ENCODE measurements at regions not wholly inside any gene's neighbourhood (a gene's known extent, or its start where the extent isn't known, plus 50 kb on each side); places are given as distances from the start of the nearest gene placed in this dataset.

DNA sequence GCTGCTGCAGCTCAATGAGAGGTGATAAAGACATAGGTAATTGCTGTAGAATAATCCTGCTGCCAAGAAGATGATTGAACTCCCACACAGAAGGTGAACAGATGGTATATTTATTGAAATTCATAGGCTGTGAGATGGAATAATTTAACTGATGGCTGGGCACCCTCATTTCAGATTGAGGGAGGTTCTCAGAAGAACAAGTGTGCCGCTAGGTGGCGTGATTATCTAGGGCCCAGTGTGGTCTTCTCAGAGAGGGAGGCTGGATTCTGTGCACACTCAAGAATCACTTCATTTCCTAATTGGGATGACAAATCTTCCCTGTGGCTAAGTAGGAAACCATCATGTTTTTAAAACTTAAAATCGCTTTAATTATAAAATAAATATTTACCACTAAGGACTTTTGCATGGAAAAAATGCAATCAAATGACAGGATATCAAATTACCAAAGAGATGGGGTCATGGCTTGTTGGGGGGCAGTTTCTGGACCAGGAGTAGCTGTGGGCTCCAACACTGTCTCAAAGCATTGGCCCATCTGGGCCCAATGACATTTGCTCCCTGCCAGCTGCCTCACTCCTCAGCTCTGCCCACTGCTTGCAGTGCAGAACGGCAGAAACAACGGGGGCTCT, 132.3 kb downstream of the SNAPC1 start:
- peak; percentile 73 for DNase-seq

DNA sequence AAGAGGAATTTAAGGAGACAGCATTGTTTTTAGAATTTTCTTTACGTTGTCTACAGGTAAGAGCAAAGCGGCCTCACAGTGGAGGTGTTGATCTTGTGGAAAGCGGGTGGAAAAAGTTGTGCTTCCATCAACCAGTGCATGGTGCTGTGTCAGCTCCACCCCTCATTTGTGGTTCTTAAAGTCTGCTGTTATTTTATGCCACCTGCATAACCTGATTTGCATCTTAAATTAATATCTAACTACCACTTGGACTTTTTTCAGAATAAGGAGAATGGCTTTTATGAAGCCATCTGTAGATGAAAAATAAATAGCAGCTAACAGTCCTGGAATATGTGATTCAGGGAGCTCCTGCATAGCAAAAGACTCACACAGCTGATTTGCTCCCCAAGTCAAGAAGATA, 135.1 kb downstream of the SNAPC1 start:
- no peak for DNase-seq

DNA sequence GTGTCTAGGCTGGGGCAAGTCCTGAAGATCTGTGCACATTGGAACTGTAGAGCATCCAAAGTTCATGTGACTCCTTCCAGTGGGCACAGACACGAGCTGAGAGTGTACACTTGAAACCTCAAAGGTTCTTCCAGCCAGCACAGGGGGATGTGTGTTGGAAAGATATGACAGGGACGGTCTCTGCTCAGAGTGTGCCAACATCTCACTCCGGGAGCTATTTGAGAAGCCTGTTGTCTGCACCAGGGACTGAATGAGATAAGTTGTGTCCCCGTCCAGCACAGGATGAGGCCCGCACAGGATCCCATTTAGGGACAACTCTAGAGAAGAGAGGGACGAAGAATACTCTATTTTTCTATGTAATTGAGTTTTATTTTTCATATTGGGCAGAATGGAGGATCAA, 136.3 kb downstream of the SNAPC1 start:
- DNase-seq, result no peak

DNA sequence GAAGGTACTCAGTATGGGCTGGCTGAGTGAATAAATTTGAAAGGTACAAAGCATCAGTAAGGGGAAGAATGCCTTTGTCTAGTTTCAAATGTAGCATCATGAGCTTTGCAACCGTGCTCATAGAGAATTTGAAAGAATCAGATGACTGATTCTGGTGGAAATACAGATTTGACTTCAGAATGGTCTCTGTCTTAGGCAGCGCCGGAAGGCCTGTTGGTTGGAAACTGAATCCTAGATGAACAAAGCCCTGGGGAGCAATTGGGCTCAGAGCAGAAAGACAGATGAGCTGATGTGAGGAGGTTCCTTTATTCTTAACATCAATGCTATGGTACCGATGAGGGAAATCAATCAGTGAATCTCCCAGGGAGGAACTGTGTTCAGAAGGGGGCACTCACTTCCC, 137.3 kb downstream of the SNAPC1 start:
- no peak for DNase-seq

DNA sequence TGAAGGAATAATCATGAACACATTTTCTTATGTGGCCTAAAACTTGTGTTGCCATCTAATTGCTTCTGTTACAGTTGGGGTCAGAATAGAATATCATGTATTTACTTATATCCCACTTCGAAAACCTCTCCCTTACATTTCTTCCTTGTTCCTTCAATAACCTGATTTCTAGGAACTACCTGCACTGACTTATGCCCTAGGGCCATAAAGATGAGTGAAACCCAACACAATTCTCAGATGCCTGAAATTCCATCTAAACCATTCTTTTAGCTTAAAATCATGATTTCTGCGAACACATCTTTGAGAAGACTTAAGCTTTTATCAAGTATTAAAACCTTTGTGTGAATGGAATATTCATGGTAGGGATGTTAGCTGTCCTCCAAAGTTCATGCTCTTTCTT, 142.7 kb downstream of the SNAPC1 start:
- no peak for DNase-seq

DNA sequence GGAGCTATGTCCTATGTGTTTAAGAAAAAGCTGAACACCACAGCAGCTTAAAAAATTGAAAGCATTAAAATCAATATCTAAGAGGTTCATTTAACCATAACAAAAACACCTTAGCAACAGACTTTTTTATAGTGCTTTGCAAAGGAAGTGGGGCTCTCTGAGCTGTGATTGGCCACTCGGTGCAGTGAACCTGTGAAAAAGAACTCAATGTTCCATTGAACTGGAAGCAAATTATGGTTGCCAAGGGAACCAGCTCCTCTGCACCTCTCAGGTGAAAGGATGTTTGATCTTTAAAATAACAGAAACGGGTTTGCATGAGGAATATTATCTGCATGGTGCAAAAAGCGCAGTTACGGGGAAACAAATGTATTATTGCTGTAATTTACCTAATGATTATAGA, 149.4 kb downstream of the SNAPC1 start:
- DNase-seq, result no peak

DNA sequence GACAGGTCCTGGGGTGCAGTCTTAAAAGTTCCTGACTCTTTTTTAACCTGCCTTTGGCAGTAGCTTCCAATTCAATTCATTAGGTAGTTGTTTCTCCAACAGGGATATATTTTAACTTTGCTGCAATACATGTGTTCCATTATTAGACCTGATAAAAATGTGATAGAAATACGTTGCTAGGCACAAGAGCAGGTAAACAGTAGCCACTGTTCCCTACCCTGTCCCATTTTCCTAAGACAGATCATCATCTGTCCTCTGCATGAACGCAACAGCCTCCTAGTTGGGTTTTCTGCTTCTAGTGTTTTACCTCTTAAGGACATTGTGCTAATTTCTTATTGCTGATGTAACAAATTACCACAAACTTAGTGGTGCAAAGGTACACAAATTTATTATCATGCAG, 156.8 kb downstream of the SNAPC1 start:
- no peak for DNase-seq

DNA sequence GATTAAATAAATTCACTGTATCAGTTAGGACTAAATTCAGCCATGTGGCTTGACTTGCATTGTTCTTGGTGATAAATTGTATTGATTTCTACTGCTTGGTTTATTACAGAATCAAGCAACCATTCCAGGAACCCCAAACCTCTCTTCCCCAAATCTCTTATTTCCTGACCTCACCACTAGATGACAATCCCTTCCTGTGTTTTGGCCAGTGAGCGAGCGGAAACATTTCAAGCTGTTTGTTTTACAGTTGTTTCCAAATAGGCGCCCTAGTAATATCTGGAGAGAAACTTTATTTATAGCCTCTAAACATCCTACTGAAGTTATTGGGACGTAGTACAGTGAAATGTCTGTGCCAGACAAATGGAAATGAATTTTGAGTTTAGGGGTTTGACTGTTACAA, 161.1 kb downstream of the SNAPC1 start:
- DNase-seq, result peak; percentile 64

DNA sequence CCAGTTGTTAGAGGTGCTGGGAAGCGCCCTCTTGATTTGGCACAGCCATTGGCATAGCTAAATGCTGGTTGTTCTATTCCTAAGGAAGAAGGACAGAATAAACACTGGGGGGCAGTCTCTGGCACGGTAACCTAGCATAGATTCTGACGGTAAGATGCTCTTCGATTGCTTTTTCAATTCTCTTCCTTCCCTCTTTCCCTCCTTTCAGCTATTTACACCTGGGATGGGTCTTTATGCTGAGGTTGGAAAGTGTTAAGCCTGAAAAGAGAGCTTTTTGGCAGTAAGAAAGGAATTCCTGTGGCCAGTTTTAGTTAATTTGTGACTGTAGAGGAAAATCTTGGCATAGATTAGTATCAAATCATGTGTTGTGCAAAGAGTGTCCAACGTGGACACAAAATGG, 162.8 kb downstream of the SNAPC1 start:
- DNase-seq, result peak; percentile 59

DNA sequence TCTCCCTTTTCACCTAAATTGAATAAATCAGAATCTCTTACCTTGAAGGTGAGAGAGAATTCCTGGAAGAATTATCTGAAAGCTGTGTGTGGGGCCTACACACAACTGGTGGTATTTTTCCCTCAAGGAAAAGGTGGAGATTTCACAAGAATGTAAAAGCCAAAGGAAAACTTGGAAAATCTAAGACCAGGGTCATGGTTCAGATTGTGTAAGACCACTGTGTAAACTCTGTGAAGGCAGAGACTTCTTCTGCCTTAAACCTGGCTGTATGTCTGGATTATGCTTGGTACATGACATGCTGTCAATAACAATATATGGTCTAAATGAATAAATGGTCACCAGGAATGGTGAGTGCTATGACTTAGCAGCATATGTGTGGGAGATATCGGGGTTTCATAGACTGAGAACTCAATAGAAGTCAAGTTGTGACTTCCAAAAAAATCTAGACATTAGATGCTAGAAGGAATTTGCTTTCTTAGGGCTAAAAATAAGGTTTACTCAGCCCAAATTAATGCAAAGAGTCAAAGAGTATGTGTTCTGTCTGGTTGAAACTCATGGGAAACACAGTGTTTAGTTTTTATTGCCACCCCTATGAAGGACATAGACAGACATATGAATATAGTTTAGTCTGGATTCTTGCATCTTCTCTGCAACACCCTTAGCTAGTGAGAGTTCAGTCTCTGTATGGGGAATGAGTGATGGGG, 163.7 kb downstream of the SNAPC1 start:
- peak; percentile 89 for DNase-seq

DNA sequence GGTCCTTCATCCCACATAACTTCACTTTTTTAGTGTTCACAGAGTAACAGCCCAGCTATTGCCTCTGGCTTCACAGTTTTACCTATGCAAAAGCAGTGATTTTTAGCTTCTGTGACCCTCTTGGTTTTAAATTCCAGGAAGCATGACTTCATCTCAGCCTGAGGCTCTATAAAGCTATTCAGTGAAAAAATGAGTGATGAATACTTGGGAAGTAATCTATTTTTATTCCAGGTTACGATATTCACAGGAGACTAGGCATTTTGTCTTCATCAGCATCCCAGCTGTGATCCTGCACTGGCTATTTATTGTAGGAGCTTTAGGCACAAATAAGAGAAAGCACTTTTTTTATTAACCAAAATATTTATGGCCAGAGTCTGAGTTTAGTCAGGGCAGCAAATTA, 164.8 kb downstream of the SNAPC1 start:
- DNase-seq, result peak; percentile 88

DNA sequence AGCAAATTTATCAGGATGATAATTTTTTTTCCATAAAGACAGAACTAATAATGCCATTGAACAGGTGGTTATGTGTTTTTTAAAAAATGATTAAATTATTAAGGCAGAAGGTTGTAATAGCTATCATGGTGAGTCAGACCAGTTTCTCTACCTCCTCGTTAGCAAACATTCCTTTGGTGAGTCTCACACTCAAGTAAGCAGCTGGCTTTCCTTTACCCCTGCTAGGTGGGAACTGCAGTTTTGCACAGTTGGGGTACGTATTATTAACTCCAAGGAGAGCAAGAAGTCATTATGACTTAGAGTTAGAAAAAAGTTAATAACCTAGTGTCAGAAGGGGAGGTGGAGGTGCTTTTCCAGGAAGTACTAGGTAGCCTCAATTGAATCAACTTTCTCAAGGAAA, 165.3 kb downstream of the SNAPC1 start:
- DNase-seq, result peak; percentile 83

DNA sequence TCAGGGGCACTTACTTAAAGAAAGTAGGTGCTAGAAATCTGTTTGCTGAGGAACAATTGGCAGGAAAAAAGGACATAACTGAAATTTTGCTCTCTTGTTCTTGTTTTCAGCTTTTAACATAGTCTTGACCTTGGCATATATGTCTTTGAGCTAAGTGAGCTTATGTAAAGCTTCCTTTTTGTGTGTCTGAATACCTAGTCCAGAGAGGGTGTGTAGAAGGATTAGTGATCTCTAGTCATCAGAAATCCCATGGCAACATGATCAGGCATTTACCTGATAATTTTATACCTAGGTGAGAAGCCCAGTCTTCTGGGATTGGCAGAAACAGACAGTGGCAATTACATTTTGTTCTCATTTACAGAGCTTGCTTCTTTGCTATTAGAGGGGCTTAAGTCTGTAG, 166.1 kb downstream of the SNAPC1 start:
- DNase-seq, result no peak

DNA sequence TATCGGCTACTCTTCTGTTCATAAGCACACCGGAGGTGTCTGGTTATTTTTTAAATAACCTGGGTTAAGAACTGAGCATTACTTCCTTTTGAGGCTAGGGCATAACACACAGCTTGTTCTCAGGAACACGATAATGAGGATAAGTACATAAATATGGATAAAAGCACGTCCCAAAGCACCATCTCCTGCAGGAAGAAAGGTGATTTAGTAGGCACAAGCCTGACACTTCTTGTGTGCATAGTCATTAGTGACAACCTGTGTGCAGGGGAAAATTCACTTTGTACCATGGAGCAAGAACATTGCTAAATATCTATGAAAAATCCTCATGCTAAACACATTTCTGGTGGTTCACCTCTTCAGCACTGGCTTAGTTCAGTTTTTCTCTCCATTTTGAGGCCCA, 166.5 kb downstream of the SNAPC1 start:
- no peak for DNase-seq

DNA sequence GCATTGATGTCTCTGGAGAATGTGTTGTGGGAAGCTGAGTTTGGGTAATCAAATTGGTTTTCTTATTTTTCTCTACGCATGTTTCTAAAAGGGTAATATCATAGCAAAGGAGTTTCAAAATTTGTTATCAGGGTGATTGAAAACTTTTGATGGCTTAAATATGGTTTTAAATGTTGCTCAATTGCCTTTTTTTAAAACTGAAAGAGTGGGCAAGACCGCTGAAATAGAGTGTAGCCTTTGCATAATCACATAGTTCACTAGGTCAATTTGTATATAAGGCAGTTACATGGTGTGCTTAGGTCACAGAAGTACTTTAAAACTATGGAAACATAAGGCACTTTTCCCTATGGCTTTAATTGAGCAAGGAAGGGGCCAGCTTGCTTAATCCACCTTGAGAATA, 167.4 kb downstream of the SNAPC1 start:
- no peak for DNase-seq

DNA sequence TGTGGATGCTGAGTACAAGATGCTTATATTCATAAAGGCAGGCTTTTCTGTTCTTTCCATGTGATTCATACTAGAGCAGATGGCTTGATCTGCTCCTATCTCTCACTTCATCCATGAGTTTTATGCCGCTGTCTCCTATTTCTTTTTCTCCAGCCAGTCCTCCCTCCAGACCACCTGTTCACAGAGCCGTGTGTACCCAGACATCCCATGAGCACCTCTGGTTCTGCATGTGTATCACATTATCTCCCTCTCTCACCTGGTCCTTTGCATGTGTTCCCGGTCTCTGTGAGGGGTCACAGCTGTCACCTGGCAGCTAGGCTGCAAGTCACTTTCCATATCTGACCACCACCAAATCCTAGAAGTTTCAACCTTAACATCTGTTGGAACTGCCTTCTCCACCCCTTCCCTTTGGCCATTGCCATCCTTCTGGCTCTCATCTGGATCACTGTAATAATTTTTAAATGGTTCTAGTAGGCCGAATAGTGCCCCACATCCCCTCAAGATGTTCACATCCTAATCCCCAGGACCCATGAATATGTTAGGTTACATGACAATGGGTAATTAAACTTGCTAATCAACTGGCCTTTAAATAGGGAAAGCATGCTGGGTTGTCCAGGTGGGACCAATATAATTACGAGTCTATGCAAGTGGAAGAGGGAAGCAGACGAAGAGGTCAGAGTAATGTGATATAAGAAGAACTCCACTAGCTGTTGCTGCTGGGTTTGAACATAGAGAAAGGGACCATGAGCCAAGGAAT, 168.1 kb downstream of the SNAPC1 start:
- DNase-seq, result no peak

DNA sequence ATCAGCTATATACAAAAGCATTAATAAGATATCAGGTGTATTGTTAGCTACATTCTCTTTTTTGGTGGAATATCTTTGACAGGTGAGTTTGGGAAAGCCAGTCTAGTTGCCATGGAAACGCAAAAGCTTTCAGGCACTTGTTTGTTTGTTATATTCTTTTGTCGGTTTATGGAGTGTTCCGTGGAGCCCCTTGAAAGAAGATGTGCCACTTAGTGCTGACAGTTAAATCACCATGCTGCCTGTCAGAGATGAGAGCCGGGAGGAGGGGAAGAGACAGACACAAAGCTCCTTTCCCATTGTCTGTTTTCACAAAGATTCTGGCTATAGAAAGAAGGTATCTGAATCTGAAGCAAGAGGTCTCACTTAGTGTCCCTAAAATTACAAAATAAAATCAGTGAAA, 170.8 kb downstream of the SNAPC1 start:
- DNase-seq, result no peak

DNA sequence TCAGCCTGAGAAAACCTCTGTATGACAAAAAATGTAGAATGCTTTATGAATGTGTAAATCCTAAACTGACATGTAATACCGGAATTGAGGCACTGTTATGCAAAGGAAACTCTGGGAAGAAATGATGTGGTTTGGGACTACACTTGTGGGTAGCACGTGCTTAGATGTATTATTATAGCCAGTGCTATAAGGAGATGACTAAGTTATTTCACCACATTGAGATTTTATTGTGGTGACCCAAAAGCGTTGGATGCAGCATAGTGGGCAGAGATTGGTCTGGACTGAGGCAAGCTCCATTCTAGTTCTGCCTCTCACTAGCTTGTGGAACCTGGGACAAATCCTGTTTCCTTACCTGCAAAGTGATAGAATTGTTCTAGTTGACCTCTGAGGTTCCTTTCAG, 172.2 kb downstream of the SNAPC1 start:
- DNase-seq, result peak; percentile 99

DNA sequence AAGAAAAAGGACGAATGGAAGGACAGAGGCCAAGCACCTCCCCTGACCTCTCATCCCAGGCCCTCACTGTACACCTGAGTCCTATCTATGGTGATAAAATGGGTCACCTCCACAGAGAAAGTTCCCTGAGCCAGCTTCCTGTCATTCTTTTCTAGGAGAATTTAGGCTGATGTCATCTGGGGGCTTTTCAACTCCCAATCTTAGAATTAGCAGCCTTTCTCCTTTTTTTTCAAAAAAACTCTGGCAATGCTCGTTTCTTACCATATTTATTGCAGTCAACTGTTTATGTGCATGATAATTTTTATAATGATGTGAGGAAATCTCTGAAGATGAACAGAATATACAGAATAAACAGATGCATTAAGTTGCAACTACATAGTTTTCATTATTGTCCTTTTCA, 177.6 kb downstream of the SNAPC1 start:
- DNase-seq, result no peak

DNA sequence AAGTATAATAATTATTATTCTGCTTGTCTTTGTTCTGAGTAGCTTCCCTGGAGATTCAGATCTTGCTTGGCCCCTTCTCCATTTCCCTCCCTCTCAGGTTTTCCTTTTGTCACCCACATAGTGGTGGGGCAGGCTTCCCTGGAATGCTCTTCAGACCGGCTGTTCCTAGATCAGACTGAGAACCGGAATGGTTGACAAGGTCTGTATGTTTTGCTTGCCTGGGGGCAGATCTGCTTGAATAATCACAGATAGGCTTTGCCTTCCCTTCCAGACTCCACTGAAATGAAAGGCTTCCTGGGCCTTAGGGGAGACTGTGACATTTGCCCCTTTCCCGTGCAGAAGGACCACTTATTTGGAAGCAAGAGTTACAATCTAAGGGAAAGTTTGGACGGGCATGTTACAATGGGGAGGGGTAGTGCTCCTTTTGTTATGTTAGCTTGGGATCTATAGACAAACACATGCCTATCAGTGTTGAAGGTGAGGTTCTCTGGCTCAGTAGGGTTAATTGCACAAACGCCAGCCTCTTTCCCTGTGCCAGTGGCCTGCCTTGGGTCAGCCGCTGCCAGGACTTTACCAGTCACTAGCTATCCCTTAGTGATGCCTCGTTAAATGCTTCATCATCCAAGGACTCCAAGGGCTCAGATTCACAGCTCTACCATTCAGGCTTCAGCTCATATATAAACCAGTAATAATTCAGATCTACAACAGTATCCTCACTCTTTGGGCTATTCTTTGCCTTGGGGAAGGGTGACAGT, 178.6 kb downstream of the SNAPC1 start:
- DNase-seq, result peak; percentile 40

DNA sequence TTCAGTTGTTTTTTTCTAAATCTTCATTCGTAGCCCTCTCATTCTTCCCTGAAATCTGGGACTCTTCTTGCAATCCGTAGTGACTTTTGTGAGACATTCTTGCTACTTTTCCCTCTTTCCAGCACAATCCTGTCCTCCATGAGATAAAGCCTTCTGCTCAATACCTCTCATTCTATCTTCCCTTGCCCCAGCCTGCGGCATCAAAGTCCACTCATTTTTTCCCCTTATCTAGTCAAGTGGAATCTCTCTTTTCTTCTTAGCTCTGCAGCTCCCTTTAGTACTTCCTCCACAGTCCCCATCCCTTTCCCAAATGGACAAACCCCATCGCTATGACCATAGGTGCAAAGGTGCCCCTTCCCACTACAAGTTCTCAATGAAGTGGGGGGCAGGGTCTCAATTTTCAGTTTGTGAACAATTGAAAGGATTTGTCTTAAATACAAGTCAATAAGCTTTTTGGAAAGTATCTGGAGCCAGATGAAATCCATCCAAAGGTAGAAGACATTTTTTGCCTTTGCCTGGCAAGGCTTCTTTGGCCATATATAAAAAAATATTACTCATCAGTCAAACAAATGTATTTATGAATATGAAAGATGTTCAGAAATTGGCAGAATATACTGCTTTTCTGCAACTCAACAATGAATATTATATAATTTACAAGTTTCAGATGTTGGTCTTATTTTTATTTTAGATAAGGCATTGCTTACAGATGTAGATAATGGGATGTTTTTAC, 179.4 kb downstream of the SNAPC1 start:
- no peak for DNase-seq

DNA sequence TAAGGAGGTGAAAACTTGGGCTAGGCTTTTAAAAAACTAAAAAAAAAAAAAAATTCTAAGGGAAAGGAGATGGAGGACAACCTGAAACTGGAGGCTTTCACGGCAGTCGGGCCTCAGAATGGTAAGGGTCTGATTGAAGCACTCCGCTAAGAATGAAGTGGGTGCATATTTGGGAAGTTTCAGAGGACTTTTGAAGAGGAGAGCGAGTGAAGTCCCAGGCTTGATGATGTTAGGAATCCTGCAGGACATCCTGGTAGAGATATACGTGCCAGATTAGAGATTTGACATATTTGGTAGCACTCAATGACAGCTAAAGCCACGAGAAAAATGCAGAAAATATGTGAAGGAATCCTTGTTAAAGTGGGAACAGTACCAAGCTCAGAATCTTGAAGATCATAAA, 186.2 kb downstream of the SNAPC1 start:
- DNase-seq, result no peak

DNA sequence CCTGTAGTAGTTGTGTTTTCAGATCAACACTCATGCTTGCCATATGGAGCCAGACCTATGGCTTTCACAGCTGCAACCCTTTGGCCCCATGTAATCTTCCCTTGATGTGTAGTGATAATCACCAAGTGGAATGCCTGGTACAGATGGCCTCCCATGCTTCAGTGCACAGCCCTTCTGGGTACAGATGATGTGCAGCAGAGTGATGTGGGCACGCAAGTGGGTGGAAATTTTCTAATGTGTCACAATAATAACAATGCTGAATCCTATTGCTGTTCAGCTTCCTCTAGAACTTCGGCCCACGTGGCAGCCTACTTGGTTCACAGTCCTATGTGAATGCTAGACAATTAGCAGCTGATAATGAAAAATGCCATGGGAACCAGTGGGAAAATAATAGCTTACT, 188.1 kb downstream of the SNAPC1 start:
- DNase-seq, result peak; percentile 17

Data from fibroblast of skin of back (primary cell).